Inflammatory macrophage treated with lipopolysaccharide for 1 hour (primary cell): ENCODE measurements at regions not wholly inside any gene's neighbourhood (a gene's known extent, or its start where the extent isn't known, plus 50 kb on each side); places are given as distances from the start of the nearest gene placed in this dataset.

ENCODE experiments used
- DNase-seq, 2 donors: peaks; one replicate each; pipeline ENCODE4 v3.0.0-alpha.2; 2020 to 2022

DNA sequence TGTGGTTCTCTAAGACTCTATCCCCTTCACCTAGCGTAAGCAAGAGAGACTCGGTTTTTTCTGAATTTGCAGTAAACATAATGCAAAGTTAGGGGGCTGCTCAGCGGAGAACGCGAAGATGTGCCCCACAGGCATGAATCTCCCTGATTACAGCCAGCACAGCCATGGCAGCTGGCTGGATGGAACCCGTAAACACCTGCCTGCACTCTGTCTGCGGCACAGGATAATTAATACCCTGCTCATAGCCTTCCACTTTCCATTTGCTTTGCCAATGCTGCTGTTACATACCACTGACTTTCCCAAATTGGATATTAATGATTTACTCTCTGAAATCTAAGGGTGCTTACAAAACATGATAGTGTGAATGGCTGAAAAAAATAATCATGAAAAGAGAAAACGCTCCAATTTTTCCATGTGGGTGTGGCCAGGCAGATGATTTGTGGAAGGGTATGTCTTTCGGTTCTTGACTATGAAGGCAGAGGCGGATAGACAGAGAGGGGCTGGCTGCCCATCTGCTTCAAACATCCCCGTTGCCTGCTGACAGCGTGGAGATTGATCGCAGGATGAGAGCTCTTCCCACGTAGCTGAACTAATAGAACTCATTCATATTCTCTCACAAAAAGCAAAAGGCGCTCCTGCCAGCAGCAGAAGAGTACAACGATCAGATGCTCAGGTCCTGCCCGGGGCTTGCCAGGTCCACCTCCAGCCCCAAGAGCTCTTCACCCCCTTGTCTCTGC, 193.2 kb upstream of the GHITM start:
- DNase-seq, result no peak

DNA sequence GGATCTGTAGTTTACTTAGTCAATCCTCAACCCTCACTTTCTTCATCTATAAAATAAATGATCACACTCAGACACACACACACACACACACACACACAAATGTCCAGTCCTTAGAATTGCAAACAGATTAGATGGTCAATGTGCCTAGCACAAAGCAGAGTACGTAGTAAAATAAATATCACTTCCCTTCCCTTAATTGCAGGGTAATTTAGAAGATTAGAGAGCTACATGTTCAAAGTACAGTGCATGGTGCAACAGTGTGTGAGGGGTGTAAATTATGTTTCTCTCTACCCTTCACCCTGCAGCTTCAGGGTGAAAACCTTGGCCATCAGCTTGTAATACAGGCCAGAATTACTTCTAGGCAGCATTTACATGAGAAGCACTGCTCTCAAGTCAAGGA, 187.0 kb upstream of the GHITM start:
- DNase-seq, result no peak

DNA sequence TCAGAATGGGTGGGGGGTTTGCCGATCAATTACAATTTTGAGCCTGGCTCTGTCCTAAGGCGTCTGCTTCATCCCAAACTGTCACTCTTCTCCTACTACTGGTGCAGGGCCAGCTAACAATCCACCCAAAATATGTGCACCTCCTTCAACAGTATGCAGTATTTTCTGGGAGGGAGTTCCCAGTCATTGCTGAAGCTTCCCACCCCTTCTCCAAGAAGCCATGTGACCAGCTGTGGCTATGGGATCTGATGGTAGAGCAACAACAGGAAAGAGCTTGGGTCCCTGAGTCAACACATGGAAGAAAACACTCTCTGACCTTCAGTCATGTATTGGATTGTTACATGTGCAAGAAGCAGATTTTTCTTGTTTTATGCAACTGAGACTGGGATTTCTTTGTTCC, 185.7 kb upstream of the GHITM start:
- DNase-seq, result no peak

DNA sequence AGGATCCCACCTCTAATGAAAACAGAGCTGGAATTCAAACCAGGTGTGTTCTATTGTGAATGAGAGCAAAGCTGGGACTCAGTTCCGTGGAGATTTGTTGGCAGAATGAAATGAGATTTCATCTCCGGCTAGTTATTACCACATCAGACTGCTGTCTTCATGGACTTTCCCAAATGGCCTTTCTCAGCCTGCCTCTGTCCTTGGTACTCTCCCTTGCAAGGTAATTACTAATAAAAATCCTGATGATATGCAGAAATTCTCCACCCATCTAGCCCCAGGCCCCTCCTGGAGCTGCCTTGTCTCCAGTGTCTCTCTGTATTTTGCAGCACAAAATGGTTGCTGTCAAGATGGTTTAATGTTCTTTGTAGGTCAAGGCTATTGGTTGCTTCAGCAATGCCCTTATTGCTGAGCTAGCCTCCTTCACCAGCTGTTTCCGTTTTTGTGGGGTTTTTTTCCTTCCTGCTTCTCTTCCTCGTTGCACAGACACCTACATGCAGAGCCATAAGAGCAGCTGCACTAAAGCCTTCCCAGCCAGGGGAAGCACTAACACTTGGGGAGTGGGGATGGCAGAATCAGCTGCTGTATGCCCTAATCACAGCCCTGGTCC, 185.0 kb upstream of the GHITM start:
- DNase-seq, result no peak

DNA sequence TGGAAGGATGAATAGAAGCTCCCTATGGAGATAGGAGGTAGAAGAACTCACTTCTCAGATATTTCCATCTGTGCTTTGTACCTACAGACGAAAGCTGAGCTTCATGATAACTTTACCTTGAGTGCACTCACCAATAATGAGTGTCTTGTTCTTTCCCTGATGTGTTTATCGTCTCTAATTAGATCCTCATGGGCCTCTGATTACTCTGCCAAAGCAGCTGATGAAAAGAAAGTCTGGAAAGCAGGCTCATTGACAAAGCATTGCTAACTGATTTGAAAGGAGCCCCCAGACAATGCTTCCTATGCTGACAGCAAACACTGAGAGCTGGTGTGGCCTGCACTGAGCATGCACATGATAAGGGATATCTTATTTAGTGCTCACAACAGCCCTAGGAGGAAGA, 183.9 kb upstream of the GHITM start:
- no peak for DNase-seq

- DNase-seq, result no peak
These were observed 182.0 kb upstream of the GHITM start for GRCh38 chr10:83957168-83957947.

DNA sequence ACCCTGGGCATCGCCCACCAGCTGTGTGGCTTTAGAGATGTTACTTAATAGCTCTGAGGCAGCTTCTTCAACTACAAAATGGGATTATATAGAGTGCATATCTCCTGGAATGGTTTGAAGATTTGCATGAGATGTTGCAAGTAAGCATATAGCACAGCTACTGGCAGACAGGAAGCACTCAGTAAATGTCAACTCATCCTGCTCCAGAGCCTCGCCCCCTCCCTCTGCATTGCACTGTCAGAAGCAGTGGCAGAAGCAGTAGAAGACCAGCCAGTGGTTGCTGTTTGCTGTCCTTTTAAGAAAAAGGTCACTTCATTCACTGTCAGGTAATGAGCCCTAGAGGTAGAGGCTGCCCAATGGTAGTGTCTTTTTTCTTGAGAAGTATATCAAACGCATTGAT, 180.0 kb upstream of the GHITM start:
- no peak for DNase-seq

DNA sequence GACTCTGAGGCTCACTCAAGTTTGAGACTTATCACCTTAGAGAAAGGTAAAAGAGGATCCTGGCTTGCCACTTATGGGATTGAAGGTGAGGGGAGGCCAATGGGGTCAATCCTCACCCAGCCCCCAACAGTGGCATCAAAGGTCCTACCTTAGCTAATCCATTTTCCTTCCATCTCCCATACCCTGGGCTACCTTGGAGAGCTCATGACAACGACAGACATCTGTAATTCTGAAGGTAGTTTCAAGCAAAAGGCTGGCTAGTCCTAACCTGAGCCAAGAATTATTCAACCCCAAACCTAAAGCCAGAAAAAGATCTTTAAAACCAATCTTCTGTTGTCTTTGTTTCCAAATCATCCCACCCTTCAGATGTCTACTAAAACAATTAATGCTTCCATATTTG, 179.2 kb upstream of the GHITM start:
- no peak for DNase-seq

DNA sequence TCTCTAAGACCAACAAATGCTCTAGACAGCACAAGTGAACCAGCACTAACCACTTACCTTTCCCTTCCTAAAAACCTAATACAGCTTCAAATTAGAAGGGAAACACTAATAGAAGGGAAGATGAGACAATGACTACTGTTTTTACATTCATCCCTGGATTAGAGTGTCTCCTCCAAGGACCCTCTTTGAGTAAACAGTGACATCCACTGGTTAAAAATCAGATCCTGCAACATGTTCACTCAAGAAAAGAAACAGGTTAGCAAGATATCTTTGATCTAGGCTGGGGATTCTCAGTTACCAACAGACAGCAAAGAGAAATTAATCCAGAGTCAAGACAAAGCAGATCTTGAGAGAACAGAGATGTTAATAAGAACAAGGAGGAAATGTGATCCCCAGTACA, 177.7 kb upstream of the GHITM start:
- no peak for DNase-seq

GRCh38 chr10:83963446-83963845, 175.9 kb upstream of the GHITM start:
- DNase-seq, result no peak

- DNase-seq, result no peak
These were observed 173.8 kb upstream of the GHITM start for GRCh38 chr10:83965473-83965872.

GRCh38 chr10:83968052-83968451, 171.3 kb upstream of the GHITM start:
- DNase-seq, result no peak

DNA sequence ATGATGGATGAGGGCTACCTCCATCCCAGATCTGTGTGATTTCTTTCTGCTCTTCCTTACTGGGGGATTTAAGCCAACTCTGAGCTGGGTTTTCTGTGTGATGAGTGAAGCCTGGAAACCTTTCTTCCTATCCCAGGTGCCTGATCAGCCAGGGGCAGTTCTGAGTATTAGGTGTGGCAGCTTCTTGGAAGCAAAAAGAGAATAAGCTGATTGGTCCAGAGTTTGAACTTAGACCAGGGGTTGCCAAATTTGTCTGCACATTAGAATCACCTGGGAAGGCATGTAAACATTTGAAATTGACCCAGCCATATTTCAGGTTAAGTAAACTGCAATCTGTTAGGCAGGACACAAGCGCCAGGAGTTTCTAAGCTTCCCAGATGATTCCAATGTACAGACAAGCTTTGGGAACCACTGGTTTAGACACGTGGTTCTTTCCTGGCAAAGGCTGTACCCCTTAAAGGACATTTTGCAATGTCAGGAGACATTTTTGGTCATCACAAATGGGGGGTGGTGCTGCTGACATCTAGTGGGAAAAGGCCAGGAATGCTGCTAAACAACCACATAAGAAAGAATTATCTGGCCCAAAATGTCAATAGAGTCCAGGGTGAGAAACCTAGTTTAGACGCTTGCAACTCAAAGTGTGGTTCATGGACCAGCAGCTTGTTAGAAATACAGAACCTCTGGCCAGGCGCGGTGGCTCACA, 160.5 kb upstream of the GHITM start:
- DNase-seq, result no peak

DNA sequence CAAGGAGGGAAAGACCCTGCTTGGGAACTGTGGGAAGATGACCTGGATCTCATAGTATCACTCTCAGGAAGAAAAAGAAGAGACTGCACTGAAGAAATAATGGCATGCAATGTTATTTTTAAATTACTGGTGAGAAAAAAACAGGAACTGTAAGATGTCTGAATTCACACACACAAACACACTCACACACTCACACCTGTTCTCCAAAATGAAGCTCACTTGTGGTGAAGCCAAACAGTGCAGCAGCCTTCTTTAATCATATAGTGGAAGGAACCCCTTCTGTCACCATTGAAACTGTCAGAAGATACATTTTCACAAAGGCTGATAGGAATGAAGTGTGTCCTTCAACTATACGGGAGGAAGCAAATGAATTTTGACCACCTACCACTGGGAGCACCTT, 156.5 kb upstream of the GHITM start:
- no peak for DNase-seq

DNA sequence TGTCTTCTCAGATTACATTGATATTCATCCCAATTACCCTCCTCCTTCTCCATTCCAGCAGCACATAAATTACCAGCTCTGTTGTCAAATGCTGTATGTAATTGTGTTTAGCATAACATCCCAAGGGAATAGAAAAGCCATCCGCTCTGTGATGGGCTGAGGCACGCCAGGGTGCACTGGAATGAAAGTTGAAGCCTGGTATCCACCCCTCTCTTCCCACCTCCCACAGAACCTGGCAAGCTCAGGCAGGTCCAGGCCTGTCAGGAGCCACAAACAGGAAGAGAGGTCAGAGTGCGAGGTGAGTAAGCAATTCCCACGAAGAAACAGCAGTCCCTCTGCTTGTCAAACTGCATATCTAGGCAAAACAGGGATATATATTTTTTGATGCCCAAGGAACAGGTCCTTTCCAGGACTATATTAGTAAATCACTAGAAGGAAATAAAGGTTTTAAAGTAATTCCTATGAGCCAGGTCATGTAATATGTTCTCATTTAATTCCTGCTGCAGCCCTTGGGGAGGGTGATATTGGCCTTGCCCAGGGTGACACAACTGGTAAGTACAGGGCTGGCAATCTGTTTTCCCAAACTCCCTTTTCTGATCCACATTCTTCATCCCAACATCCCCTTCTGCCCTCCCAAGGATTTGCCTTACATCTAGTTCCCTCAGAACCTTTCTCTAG, 155.6 kb upstream of the GHITM start:
- DNase-seq, result no peak

DNA sequence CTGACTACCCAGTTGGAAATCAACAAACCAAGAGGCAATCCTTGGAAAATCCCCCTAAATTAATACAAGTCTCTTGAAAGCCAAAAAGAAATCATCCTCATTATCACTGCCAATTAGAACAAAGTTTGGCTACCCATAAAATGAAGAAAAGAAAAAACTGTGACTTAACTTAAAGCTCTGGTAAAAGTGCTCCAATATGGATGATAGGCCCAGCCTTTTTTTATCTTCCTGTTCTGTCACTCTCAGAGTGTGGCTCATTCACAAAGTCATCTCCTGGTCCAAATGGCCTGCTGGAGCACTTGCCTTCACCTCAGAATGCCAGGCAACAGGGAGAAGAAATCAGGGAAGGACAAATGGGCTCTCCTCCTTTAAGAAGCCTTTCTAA, 155.1 kb upstream of the GHITM start:
- DNase-seq, result no peak

GRCh38 chr10:83986800-83987199, 152.5 kb upstream of the GHITM start:
- no peak for DNase-seq

DNA sequence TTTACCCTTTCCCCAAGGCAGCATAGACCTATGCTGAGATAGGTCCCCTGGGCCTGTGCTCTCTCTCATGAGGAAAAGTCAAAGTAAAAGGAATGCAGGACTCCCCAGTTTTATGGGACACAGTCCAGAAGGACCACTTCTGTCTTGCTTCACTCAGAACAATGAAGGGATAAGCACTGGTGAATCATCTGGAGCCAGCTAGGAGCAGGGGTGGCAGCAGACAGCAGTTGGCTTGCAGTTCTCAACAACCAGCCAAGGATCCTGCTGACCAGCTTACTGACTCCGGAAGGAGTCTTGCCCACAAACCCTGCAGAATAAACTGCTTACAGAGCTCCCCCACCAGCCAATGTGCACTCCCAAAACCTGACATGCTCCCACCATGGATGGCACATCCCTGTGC, 152.1 kb upstream of the GHITM start:
- DNase-seq, result no peak

- no peak for DNase-seq
These were observed 150.9 kb upstream of the GHITM start for GRCh38 chr10:83988435-83988834.

- DNase-seq, result peak; percentile 9 to 14
These were observed 149.2 kb upstream of the GHITM start for GRCh38 chr10:83990126-83990525.

GRCh38 chr10:83991986-83992753, 147.1 kb upstream of the GHITM start:
- DNase-seq, result peak in 1 of 2 donors; percentile 10

- DNase-seq, result no peak
These were observed 145.0 kb upstream of the GHITM start for GRCh38 chr10:83994325-83994724.
